Fibroblast of villous mesenchyme (primary cell): ENCODE measurements at regions not wholly inside any gene's neighbourhood (a gene's known extent, or its start where the extent isn't known, plus 50 kb on each side); places are given as distances from the start of the nearest gene placed in this dataset.
"Not testable (repeated sequence)": the region's sequence is repeated elsewhere in the genome, so short reads cannot be mapped to it uniquely, and the experiment has no call there.

Experiments used
- DNase-seq: peaks from one replicate; pipeline ENCODE4 v3.0.0-alpha.2; 2010; ENCODE audit warnings: low read depth
- H3K4me3 ChIP-seq: 2 replicates; pipeline ENCODE4 v1.5.1; 2011; ENCODE audit warnings: low read depth, mild to moderate bottlenecking, low read length
- CTCF ChIP-seq: IDR thresholded peaks from 2 replicates; pipeline ENCODE4 v1.5.1; 2012; ENCODE audit warnings: low read depth, mild to moderate bottlenecking, low read length; ENCODE audit not compliant: insufficient read depth

- no peak for TF ChIP-seq CTCF
- no peak overlapping the region for H3K4me3 ChIP-seq
Measured at GRCh38 chr9:13807118-13807517, 506.8 kb downstream of the NFIB start.

GRCh38 chr9:13806714-13807113 lies 507.2 kb downstream of the NFIB start:
- DNase-seq, result no peak
- no peak overlapping the region for H3K4me3 ChIP-seq
- no peak for TF ChIP-seq CTCF

More at GRCh38 chr9:13807118-13807517, 506.8 kb downstream of the NFIB start:
- no peak for DNase-seq

GRCh38 chr9:13805546-13805945 lies 508.4 kb downstream of the NFIB start:
- no peak for TF ChIP-seq CTCF
- no peak for DNase-seq
- H3K4me3 ChIP-seq, result no peak overlapping the region

GRCh38 chr9:13804532-13804931 lies 509.4 kb downstream of the NFIB start:
- no peak overlapping the region for H3K4me3 ChIP-seq
- DNase-seq, result no peak
- no peak for TF ChIP-seq CTCF

GRCh38 chr9:13800776-13801175 lies 513.2 kb downstream of the NFIB start:
- no peak overlapping the region for H3K4me3 ChIP-seq
- DNase-seq, result no peak
- no peak for TF ChIP-seq CTCF

GRCh38 chr9:13797701-13798100 lies 516.2 kb downstream of the NFIB start:
- not testable (repeated sequence) for DNase-seq

GRCh38 chr9:13791816-13792215 lies 512.3 kb upstream of the MPDZ start:
- TF ChIP-seq CTCF, result no peak
- DNase-seq, result no peak
- no peak overlapping the region for H3K4me3 ChIP-seq

More at GRCh38 chr9:13797701-13798100, 516.2 kb downstream of the NFIB start:
- H3K4me3 ChIP-seq, result not testable (repeated sequence)

- H3K4me3 ChIP-seq, result no peak overlapping the region
- DNase-seq, result no peak
- no peak for TF ChIP-seq CTCF
Measured at GRCh38 chr9:13790055-13790454, 510.6 kb upstream of the MPDZ start.
